Lower leg skin (tissue), 3 donors: ENCODE measurements at regions not wholly inside any gene's neighbourhood (a gene's known extent, or its start where the extent isn't known, plus 50 kb on each side); places are given as distances from the start of the nearest gene placed in this dataset.

ENCODE experiments used
- POLR2A ChIP-seq, 2 donors: fragments of 450-650 bp; IDR thresholded peaks; one replicate each; pipeline ENCODE4 v1.6.1; 2016 to 2017; ENCODE audit warnings: antibody characterized with exemption in 2 of 2, mild to moderate bottlenecking in 1 of 2, moderate library complexity in 1 of 2
- TF ChIP-seq, protein P1 (sequence below), 3 donors: fragments of 450-650 bp; IDR thresholded peaks; one replicate each; pipeline ENCODE4 v1.5.1; 2016; ENCODE audit warnings: antibody characterized with exemption in 3 of 3, mild to moderate bottlenecking in 3 of 3, moderate library complexity in 2 of 3

DNA sequence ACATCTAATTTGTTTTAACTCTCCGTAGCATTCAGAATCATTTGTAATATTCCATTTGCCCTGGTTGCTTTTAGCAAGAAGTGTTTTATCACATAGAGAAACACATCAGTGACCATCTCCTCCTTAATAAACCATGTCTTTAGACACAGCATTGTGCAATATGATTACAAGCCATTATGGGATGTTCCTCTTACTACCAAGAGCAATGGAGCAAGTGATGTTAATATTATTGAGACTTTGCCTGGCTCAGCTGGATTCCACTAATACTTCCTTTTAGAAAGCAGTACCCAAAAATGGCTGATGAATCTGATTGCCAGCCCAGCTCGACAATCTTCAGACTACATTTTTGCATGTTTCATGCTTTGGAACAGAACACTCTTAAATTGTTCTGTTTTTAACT, 364.2 kb downstream of the OSTF1 start:
- TF ChIP-seq, protein P1, sequence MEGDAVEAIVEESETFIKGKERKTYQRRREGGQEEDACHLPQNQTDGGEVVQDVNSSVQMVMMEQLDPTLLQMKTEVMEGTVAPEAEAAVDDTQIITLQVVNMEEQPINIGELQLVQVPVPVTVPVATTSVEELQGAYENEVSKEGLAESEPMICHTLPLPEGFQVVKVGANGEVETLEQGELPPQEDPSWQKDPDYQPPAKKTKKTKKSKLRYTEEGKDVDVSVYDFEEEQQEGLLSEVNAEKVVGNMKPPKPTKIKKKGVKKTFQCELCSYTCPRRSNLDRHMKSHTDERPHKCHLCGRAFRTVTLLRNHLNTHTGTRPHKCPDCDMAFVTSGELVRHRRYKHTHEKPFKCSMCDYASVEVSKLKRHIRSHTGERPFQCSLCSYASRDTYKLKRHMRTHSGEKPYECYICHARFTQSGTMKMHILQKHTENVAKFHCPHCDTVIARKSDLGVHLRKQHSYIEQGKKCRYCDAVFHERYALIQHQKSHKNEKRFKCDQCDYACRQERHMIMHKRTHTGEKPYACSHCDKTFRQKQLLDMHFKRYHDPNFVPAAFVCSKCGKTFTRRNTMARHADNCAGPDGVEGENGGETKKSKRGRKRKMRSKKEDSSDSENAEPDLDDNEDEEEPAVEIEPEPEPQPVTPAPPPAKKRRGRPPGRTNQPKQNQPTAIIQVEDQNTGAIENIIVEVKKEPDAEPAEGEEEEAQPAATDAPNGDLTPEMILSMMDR (IDR thresholded peaks at IDR 0.05), result no peak
- TF ChIP-seq POLR2A (IDR thresholded peaks at IDR 0.05), result no peak
